Lung (tissue), 11 donors: ENCODE measurements at regions not wholly inside any gene's neighbourhood (a gene's known extent, or its start where the extent isn't known, plus 50 kb on each side); places are given as distances from the start of the nearest gene placed in this dataset.

Experiments used
- ATAC-seq: fragments of 200-7000 bp; cut with Tn5 transposase; one replicate; pipeline ENCODE4 v1.9.1; 2020; ENCODE audit warnings: moderate number of reproducible peaks; ENCODE audit not compliant: insufficient read depth, low FRiP score
- DNase-seq, 3 donors: peaks; one replicate each; pipeline ENCODE4 v3.0.0-alpha.2; 2013 to 2017
- H3K27ac ChIP-seq, 2 donors: one replicate each; pipeline ENCODE4 v1.5.1; 2013; ENCODE audit warnings: mild to moderate bottlenecking in 2 of 2, moderate library complexity in 2 of 2, control low read depth in 1 of 2, inconsistent platforms in 1 of 2, low read depth in 1 of 2, low read length in 1 of 2
- H3K27me3 ChIP-seq, 3 donors: one replicate each; pipeline ENCODE4 v1.5.1; 2013; ENCODE audit warnings: low read length in 2 of 3; ENCODE audit not compliant: control insufficient read depth in 3 of 3, insufficient read depth in 3 of 3
- H3K36me3 ChIP-seq, 4 donors: one replicate each; pipeline ENCODE4 v1.5.1; 2013; ENCODE audit warnings: low read length in 4 of 4, mild to moderate bottlenecking in 1 of 4, moderate library complexity in 1 of 4; ENCODE audit not compliant: control insufficient read depth in 4 of 4, insufficient read depth in 4 of 4
- H3K4me1 ChIP-seq, 5 donors: one replicate each; pipeline ENCODE4 v1.5.1; 2013; ENCODE audit warnings: low read length in 5 of 5, mild to moderate bottlenecking in 2 of 5, moderate library complexity in 1 of 5; ENCODE audit not compliant: control insufficient read depth in 5 of 5, insufficient read depth in 5 of 5
- H3K4me3 ChIP-seq: one replicate; pipeline ENCODE4 v1.5.1; 2013; ENCODE audit warnings: mild to moderate bottlenecking, control low read depth, moderate library complexity
- H3K9ac ChIP-seq, 2 donors: one replicate each; pipeline ENCODE4 v1.5.1; 2013; ENCODE audit warnings: low read length in 2 of 2, control low read depth in 1 of 2; ENCODE audit not compliant: insufficient read depth in 1 of 2
- H3K9me3 ChIP-seq, 4 donors: one replicate each; pipeline ENCODE4 v1.5.1; 2013; ENCODE audit warnings: low read length in 3 of 4, mild to moderate bottlenecking in 1 of 4, moderate library complexity in 1 of 4; ENCODE audit not compliant: control insufficient read depth in 4 of 4, insufficient read depth in 3 of 4
- CTCF ChIP-seq: IDR thresholded peaks from 2 replicates; pipeline ENCODE4 v1.5.1; 2012; ENCODE audit warnings: mild to moderate bottlenecking; ENCODE audit errors: control extremely low read depth, extremely low read depth
- WGBS, 2 donors: extraction: QIAGEN DNeasy Blood & Tissue Kit; methylation state at CpG; one replicate each; pipeline ENCODE4 v1.1.7; 2013; 5-methylcytosine and 5-hydroxymethylcytosine counted together
- donor health status: control.
- donor health status: control.
- donor health status: Bipolar disorder and iron deficiency.
- donor health status: healthy.
- donor health status: DM: yes; HTN: yes; CAD: no.

- H3K4me3 ChIP-seq: no peak overlapping the region
- H3K9ac ChIP-seq: no peak overlapping the region
- no peak overlapping the region for H3K27ac ChIP-seq
- TF ChIP-seq CTCF: no peak
- H3K27me3 ChIP-seq: no peaks in the 10 kb centered on the region
- DNase-seq: no peak
- H3K36me3 ChIP-seq: no peaks in the 10 kb centered on the region
- 43 to 74% methylated on average over 1 of the region's 1 CpG for WGBS, 2 donors
- H3K4me1 ChIP-seq: no peaks in the 10 kb centered on the region
- peaks cover 0 to 4% (median under 1%) of the 10 kb centered on the region in 4 donors for H3K9me3 ChIP-seq
- ATAC-seq: no peak
Measured at GRCh38 chr4:23654791-23655190, 235.1 kb downstream of the PPARGC1A start.

DNA sequence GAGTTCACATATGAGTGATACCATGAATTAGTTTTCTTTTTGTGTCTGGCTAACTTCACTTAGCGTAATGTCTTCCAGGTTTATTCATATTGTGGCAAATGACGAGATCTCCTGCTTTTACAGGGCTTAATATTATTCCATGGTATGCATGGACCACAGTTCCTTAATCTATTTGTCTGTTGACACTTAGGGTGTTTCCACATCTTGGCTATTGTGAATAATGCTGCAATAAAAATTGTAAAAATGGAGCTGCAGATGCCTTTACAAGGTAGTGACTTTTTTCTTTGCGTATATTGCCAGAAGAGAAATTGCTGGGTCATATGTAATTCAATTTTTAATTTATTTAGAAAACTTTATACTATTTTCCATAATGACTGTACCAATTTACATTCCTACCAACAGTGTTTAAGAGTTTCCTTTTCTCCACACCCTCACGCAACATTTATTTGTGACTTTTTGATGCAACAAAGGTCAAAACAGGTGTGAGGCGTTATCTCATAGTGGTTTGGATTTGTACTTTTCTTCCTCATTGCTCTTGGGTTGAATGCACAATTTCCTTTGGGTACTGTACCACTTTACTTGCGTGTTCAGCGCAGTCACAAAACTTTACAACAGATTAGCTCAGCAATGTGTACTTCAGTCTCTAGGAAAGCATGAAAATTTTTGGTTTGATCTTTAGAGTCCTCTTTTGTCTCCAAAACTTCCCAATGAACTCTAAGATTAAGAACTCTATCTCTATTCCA, 240.8 kb downstream of the PPARGC1A start:
- Histone ChIP-seq H3K4me1 (no peaks in the 10 kb centered on the region), H3K9me3 (peaks cover 0 to 4% (median 0%) of the 10 kb centered on the region in 4 donors), H3K4me3 (no peak overlapping the region), H3K36me3 (no peaks in the 10 kb centered on the region), H3K9ac (no peak overlapping the region), H3K27me3 (no peaks in the 10 kb centered on the region), H3K27ac (no peak overlapping the region)
- no peak for TF ChIP-seq CTCF
- DNase-seq: no peak
- WGBS, 2 donors: 89 to 91% methylated on average over 7 of the region's 7 CpGs
- ATAC-seq: no peak

- no peaks in the 10 kb centered on the region for H3K36me3 ChIP-seq
- no peaks in the 10 kb centered on the region for H3K9me3 ChIP-seq
- no peak for ATAC-seq
- 92% methylated on average over 1 of the region's 1 CpG for WGBS, 2 donors
- H3K27me3 ChIP-seq: no peaks in the 10 kb centered on the region
- no peak for TF ChIP-seq CTCF
- no peak overlapping the region for H3K4me3 ChIP-seq
- H3K4me1 ChIP-seq: no peaks in the 10 kb centered on the region
- no peak for DNase-seq
- no peak overlapping the region for H3K27ac ChIP-seq
- no peak overlapping the region for H3K9ac ChIP-seq
Measured at GRCh38 chr4:23635468-23635867, 254.4 kb downstream of the PPARGC1A start.
